Breast epithelium (tissue), 4 donors: ENCODE measurements at regions not wholly inside any gene's neighbourhood (a gene's known extent, or its start where the extent isn't known, plus 50 kb on each side); places are given as distances from the start of the nearest gene placed in this dataset.

Experiments used
- DNase-seq, 2 donors: peaks; one replicate each; pipeline ENCODE4 v3.0.0-alpha.2; 2019; ENCODE audit warnings: low spot score in 2 of 2
- H3K27ac ChIP-seq, 2 donors: fragments of 200-600 bp; sonication (generic) in 1 of 2; one replicate each; pipeline ENCODE4 v1.5.1; 2016 to 2019; ENCODE audit warnings: mild to moderate bottlenecking in 1 of 2
- H3K27me3 ChIP-seq, 2 donors: fragments of 200-600 bp; sonication (generic) in 1 of 2; one replicate each; pipeline versions ENCODE4 v1.5.1 to v1.6.0; 2017 to 2019; ENCODE audit warnings: control low read depth in 1 of 2, mild to moderate bottlenecking in 1 of 2
- H3K36me3 ChIP-seq: fragments of 200-600 bp; one replicate; pipeline ENCODE4 v1.5.1; 2019
- H3K4me1 ChIP-seq, 2 donors: fragments of 200-600 bp; sonication (generic); one replicate each; pipeline ENCODE4 v1.5.1; 2016 to 2019; ENCODE audit warnings: control low read depth in 1 of 2
- H3K4me3 ChIP-seq, 3 donors: fragments of 200-600 bp; sonication (generic); 1 replicate in 2 of 3; 2 replicates in 1 of 3; pipeline ENCODE4 v1.5.1; 2016 to 2019; ENCODE audit warnings: mild to moderate bottlenecking in 3 of 3, moderate library complexity in 2 of 3
- H3K9me3 ChIP-seq, 2 donors: fragments of 200-600 bp; sonication (generic) in 1 of 2; one replicate each; pipeline ENCODE4 v1.5.1; 2016 to 2019; ENCODE audit warnings: control low read depth in 1 of 2
- CTCF ChIP-seq, 3 donors: fragments of 450-650 bp; IDR thresholded peaks; one replicate each; pipeline ENCODE4 v1.5.1; 2016 to 2017; ENCODE audit warnings: antibody characterized with exemption in 3 of 3, mild to moderate bottlenecking in 3 of 3, moderate library complexity in 3 of 3
- POLR2A ChIP-seq: fragments of 450-650 bp; IDR thresholded peaks from one replicate; pipeline ENCODE4 v1.6.1; 2016; ENCODE audit warnings: antibody characterized with exemption, mild to moderate bottlenecking, moderate library complexity
- POLR2AphosphoS5 ChIP-seq, 3 donors: sonication (generic); formaldehyde crosslinking; IDR thresholded peaks; one replicate each; pipeline ENCODE4 v1.6.1; 2017; ENCODE audit warnings: antibody characterized with exemption in 3 of 3
- intact Hi-C: fragments of 100-400 bp; cut with DNase I; formaldehyde crosslinking; loops from one replicate; pipeline ENCODE4 v1.15.1; 2023; ENCODE audit warnings: low total_unique reads

- DNase-seq, result no peak
- no peak overlapping the region for H3K27ac ChIP-seq
- peaks cover 0 to 5% of the 10 kb centered on the region in 2 donors for H3K27me3 ChIP-seq
- H3K36me3 ChIP-seq, result no peaks in the 10 kb centered on the region
- no peak for TF ChIP-seq POLR2AphosphoS5 (IDR thresholded peaks at IDR 0.05)
- no peak for TF ChIP-seq POLR2A
- no peak for TF ChIP-seq CTCF (IDR thresholded peaks at IDR 0.05)
- no peaks in the 10 kb centered on the region for H3K9me3 ChIP-seq
- no peaks in the 10 kb centered on the region for H3K4me1 ChIP-seq
- no peak overlapping the region for H3K4me3 ChIP-seq
- intact Hi-C loops, result no loop called here
Observed at GRCh38 chr9:95729669-95730368, 145.7 kb upstream of the ERCC6L2 start.

- no peaks in the 10 kb centered on the region for H3K36me3 ChIP-seq
- intact Hi-C loops, result no loop called here
- no peak overlapping the region for H3K27ac ChIP-seq
- H3K27me3 ChIP-seq, result peaks cover 0 to 5% of the 10 kb centered on the region in 2 donors
- no peak overlapping the region for H3K4me3 ChIP-seq
- no peaks in the 10 kb centered on the region for H3K9me3 ChIP-seq
- H3K4me1 ChIP-seq, result no peaks in the 10 kb centered on the region
- no peak for DNase-seq
- TF ChIP-seq POLR2AphosphoS5 (IDR thresholded peaks at IDR 0.05), result no peak
- TF ChIP-seq CTCF (IDR thresholded peaks at IDR 0.05), result no peak
- no peak for TF ChIP-seq POLR2A
Observed at GRCh38 chr9:95729046-95729445, 146.4 kb upstream of the ERCC6L2 start.

GRCh38 chr9:95727947-95728520 is 147.5 kb upstream of the ERCC6L2 start:
- TF ChIP-seq POLR2AphosphoS5 (IDR thresholded peaks at IDR 0.05), result no peak
- no peak for TF ChIP-seq POLR2A
- TF ChIP-seq CTCF (IDR thresholded peaks at IDR 0.05), result no peak
- peaks cover 0 to 5% of the 10 kb centered on the region in 2 donors for H3K27me3 ChIP-seq
- intact Hi-C loops, result no loop called here
- H3K36me3 ChIP-seq, result no peaks in the 10 kb centered on the region
- no peaks in the 10 kb centered on the region for H3K9me3 ChIP-seq
- no peaks in the 10 kb centered on the region for H3K4me1 ChIP-seq
- DNase-seq, result no peak
- no peak overlapping the region for H3K27ac ChIP-seq
- no peak overlapping the region for H3K4me3 ChIP-seq

- no peaks in the 10 kb centered on the region for H3K36me3 ChIP-seq
- H3K9me3 ChIP-seq, result no peaks in the 10 kb centered on the region
- H3K4me3 ChIP-seq, result no peak overlapping the region
- H3K4me1 ChIP-seq, result no peaks in the 10 kb centered on the region
- H3K27me3 ChIP-seq, result peaks cover 0 to 5% of the 10 kb centered on the region in 2 donors
- no peak for DNase-seq
- TF ChIP-seq CTCF (IDR thresholded peaks at IDR 0.05), result peak; percentile 22 to 49 (median 33)
- TF ChIP-seq POLR2AphosphoS5 (IDR thresholded peaks at IDR 0.05), result no peak
- TF ChIP-seq POLR2A, result no peak
- no peak overlapping the region for H3K27ac ChIP-seq
- intact Hi-C loops, result no loop called here
Observed at GRCh38 chr9:95726756-95727155, 148.7 kb upstream of the ERCC6L2 start.

GRCh38 chr9:95725045-95725444 is 150.4 kb upstream of the ERCC6L2 start:
- TF ChIP-seq POLR2A, result no peak
- TF ChIP-seq CTCF (IDR thresholded peaks at IDR 0.05), result no peak
- no peak for TF ChIP-seq POLR2AphosphoS5 (IDR thresholded peaks at IDR 0.05)
- no peak for DNase-seq
- peaks cover 0 to under 1% of the 10 kb centered on the region in 2 donors for H3K27me3 ChIP-seq

More at GRCh38 chr9:95725045-95725444, 150.4 kb upstream of the ERCC6L2 start:
- Histone ChIP-seq H3K4me3 (no peak overlapping the region), H3K9me3 (no peaks in the 10 kb centered on the region), H3K36me3 (no peaks in the 10 kb centered on the region), H3K4me1 (no peaks in the 10 kb centered on the region), H3K27ac (no peak overlapping the region)
- intact Hi-C loops, result no loop called here
